ENCODE measurements at regions not wholly inside any gene's neighbourhood (a gene's known extent, or its start where the extent isn't known, plus 50 kb on each side); places are given as distances from the start of the nearest gene placed in this dataset.

GRCh38 chr4:187883049-187883448, 112.5 kb upstream of the ZFP42 start:
- Mint-ChIP-seq H3K27me3 (ENCODE audit: low read depth) (no peaks in the 10 kb centered on the region), H3K4me3 (no peak overlapping the region), H3K36me3 (ENCODE audit: insufficient read depth in 1 of 3, low read depth in 3 of 3) (no peaks in the 10 kb centered on the region; a peak in 3 of 7 replicates), H3K27ac (no peak overlapping the region), H3K4me1 (peaks cover 15 to 20% of the 10 kb centered on the region in 2 experiments), H3K9me3 (peaks cover 0 to 5% of the 10 kb centered on the region in 2 experiments; a peak in 3 of 5 replicates)
- no peak overlapping the region for H3K23ac ChIP-seq (ENCODE audit: insufficient read length, low read depth, low read length)
- DNase-seq: no peak
- H3K79me2 ChIP-seq (ENCODE audit: insufficient read depth, low read length): no peaks in the 10 kb centered on the region
- no CpG with 5 or more reads among the region's 2 CpGs for whole genome bisulfite sequencing (ENCODE audit: extremely low coverage, insufficient read length, low lambda C conversion rate)
- no peak overlapping the region for H2AK5ac ChIP-seq (ENCODE audit: insufficient read length, low read length)
- TF ChIP-seq CTCF (conservative IDR thresholded peaks at IDR 0.05): no peak
- H3T11ph ChIP-seq (ENCODE audit: low read length): no peak overlapping the region
- no peak overlapping the region for H4K91ac ChIP-seq (ENCODE audit: insufficient read length, low read depth, low read length)
- H3K9me3 ChIP-seq (ENCODE audit: control insufficient read depth, low read depth, low read length): no peaks in the 10 kb centered on the region
- H4K5ac ChIP-seq (ENCODE audit: insufficient read length, low read depth, low read length): no peak overlapping the region
- peaks cover 1% of the 10 kb centered on the region; the same call in 1 of the 2 replicates for H3K4me1 ChIP-seq (ENCODE audit: insufficient read depth, low read length)
- no peak overlapping the region for H3K56ac ChIP-seq (ENCODE audit: insufficient read length, low read depth, low read length)
- no peak overlapping the region for H2BK120ac ChIP-seq (ENCODE audit: low read depth, low read length, poor library complexity, severe bottlenecking)
- H4K20me1 ChIP-seq (ENCODE audit: control insufficient read depth, insufficient read depth, insufficient read length): no peaks in the 10 kb centered on the region
- no peak overlapping the region for H2BK12ac ChIP-seq (ENCODE audit: insufficient read length, low read depth, low read length)
- no peak overlapping the region for H2BK15ac ChIP-seq (ENCODE audit: low read depth, low read length)
- no peak overlapping the region for H2BK20ac ChIP-seq (ENCODE audit: low read depth, low read length, poor library complexity, severe bottlenecking)
- no peak overlapping the region for H3K9ac ChIP-seq (ENCODE audit: extremely low read depth, insufficient read length, low read length)
- H4K8ac ChIP-seq (replicated peaks; ENCODE audit: insufficient read length, low read depth, low read length): no peak overlapping the region
- H3K4me2 ChIP-seq (ENCODE audit: insufficient read depth, insufficient read length, low read length): no peak overlapping the region
- H2BK5ac ChIP-seq (ENCODE audit: insufficient read length, low read length): no peak overlapping the region
- no peak overlapping the region for H3K14ac ChIP-seq (ENCODE audit: insufficient read depth, low read length)
- no peaks in the 10 kb centered on the region for H3K79me1 ChIP-seq (ENCODE audit: insufficient read depth, low read depth, low read length, poor library complexity, severe bottlenecking)
- no peak overlapping the region for H3K4ac ChIP-seq (ENCODE audit: low read depth, low read length)
- no peak overlapping the region for H3K27ac ChIP-seq (ENCODE audit: insufficient read length, low read depth, low read length)
- no peaks in the 10 kb centered on the region for H3K23me2 ChIP-seq (ENCODE audit: insufficient read length, low read depth, low read length, poor library complexity, severe bottlenecking)
- H2AFZ ChIP-seq (ENCODE audit: low read length): no peak overlapping the region
- no peaks in the 10 kb centered on the region for H3K27me3 ChIP-seq (ENCODE audit: insufficient read depth, low read length)
- H3K18ac ChIP-seq (ENCODE audit: insufficient read length, low read depth, low read length): no peak overlapping the region
